SH-SY5Y (cell line): ENCODE measurements at regions not wholly inside any gene's neighbourhood (a gene's known extent, or its start where the extent isn't known, plus 50 kb on each side); places are given as distances from the start of the nearest gene placed in this dataset.

Experiments used
- GATA2 ChIP-seq: IDR thresholded peaks from 2 replicates; pipeline ENCODE4 v1.6.1; 2011; ENCODE audit warnings: mild to moderate bottlenecking, low read depth, low read length
- GATA3 ChIP-seq: IDR thresholded peaks from 2 replicates; pipeline ENCODE4 v1.6.1; 2011; ENCODE audit warnings: low read depth, mild to moderate bottlenecking, low read length, moderate library complexity

DNA sequence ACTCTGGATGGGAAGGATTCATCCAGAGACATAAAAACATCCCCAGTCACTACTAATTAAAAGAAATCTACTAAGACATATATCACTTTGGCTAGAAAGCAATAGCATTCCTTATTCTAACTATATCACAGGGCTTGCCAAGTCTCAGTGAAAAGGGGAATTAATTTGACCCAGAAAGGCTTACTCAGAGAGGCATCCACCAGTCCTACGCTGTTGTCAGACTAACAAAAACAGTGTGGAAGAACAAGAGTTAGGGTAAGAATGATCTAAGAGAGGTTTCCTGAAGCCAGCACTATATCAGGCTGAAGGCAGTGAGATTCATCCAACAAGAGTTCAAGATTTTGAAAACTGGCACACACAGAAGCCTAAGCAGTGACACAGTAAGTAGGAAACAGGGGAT lies 126.1 kb downstream of the GDAP2 start:
- no peak for TF ChIP-seq GATA3

DNA sequence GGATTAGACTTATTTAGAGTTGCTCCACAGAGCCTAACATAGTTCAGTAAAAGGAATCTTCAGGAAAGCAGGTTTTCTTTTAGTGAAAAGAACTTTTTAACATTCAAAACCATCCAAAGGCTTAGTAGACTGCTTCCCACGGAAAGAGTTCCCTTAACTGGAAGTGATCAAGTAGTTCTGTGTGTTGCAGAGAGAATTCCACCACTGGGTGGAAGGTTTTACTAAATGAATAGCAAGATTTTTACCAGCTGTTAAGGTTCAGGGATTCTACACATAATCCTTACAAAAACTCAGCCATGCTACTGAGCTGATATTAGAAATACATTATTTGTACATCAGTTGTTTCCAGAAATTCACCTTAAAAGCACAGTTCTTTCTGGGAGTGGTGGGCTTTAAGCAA lies 119.7 kb downstream of the GDAP2 start:
- TF ChIP-seq GATA3 = no peak

DNA sequence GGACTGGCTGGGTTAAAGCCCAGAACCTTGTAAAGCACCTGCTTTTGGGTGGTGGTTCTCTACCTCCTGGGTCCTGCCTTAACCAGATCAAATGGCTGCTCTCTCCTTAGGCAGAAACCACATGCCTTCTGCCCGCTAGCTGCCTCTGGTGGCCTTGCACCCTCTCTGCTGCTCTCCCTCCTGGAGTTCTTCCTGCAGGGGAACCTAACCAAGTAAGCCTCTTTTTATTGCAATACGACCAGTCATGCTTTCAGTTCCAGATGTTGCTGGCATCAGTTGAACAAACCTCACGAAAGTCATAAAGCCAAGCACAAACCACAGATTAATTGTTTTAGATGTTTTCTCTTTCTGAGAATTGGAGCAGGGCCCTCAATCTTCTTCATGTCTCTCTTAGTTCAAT lies 118.9 kb downstream of the GDAP2 start:
- TF ChIP-seq GATA2 (no peak), GATA3 (no peak)

DNA sequence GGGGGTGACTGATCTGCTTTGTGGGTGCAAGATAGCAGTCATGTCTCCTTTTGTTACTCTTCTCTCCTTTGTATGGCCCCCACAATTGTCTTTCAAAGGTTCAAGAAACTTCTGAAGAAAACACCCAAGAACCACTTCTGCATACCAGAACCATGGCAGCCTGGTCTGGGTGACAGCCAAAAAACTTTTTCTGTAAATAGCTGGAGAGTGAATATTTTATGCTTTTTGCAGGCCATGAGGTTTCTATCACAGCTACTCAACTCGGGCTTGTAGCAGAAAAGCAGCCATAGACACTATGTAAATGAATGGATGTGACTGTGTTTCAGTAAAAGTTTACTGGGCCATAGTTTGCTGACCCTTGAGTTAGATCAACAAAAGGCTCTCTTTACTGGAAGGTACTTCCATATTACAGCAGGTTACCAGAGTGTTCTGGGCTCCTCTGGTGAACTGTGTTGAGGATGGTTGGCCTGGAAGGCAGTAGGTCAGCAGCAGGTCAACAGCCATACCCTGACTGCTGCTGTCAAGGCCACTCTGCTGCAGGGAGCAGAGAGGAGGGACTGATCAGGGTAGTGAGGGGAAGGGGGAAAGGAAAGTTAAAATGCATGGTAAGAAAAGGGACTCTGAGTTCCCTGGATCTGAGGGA lies 116.4 kb downstream of the GDAP2 start:
- no peak for TF ChIP-seq GATA2
- no peak for TF ChIP-seq GATA3
